Glutamatergic neuron (in vitro differentiated cells): ENCODE measurements at regions not wholly inside any gene's neighbourhood (a gene's known extent, or its start where the extent isn't known, plus 50 kb on each side); places are given as distances from the start of the nearest gene placed in this dataset.
"Not testable (repeated sequence)": the region's sequence is repeated elsewhere in the genome, so short reads cannot be mapped to it uniquely, and the experiment has no call there.

ENCODE experiments used
- DNase-seq: peaks from one replicate; pipeline ENCODE4 v3.0.0; 2022
- H3K27ac Mint-ChIP-seq: one replicate; pipeline ENCODE4 v1.8.0; 2020; ENCODE audit warnings: mild to moderate bottlenecking, mixed read lengths, inconsistent platforms; ENCODE audit not compliant: unreplicated experiment
- H3K27me3 Mint-ChIP-seq: one replicate; pipeline ENCODE4 v1.8.0; 2020; ENCODE audit warnings: mild to moderate bottlenecking, moderate library complexity, mixed read lengths, inconsistent platforms; ENCODE audit not compliant: unreplicated experiment
- H3K36me3 Mint-ChIP-seq: one replicate; pipeline ENCODE4 v1.8.0; 2020; ENCODE audit warnings: mild to moderate bottlenecking, mixed read lengths, inconsistent platforms; ENCODE audit not compliant: unreplicated experiment
- H3K4me1 Mint-ChIP-seq: one replicate; pipeline ENCODE4 v1.8.0; 2020; ENCODE audit warnings: mild to moderate bottlenecking, low read depth, mixed read lengths, inconsistent platforms; ENCODE audit not compliant: unreplicated experiment
- H3K4me3 Mint-ChIP-seq: one replicate; pipeline ENCODE4 v1.8.0; 2020; ENCODE audit warnings: mild to moderate bottlenecking, mixed read lengths, inconsistent platforms; ENCODE audit not compliant: unreplicated experiment
- H3K9me3 Mint-ChIP-seq: one replicate; pipeline ENCODE4 v1.8.0; 2020; ENCODE audit warnings: mild to moderate bottlenecking, moderate library complexity, mixed read lengths, inconsistent platforms; ENCODE audit not compliant: unreplicated experiment
- CTCF ChIP-seq: fragments of 200-600 bp; sonication (generic); IDR thresholded peaks from one replicate; pipeline ENCODE4 v1.5.0; 2021; ENCODE audit not compliant: partially characterized antibody, unreplicated experiment

- H3K27me3 Mint-ChIP-seq: no peaks in the 10 kb centered on the region
- no peak overlapping the region for H3K27ac Mint-ChIP-seq
- no peak overlapping the region for H3K4me3 Mint-ChIP-seq
- no peaks in the 10 kb centered on the region for H3K4me1 Mint-ChIP-seq
- no peak for TF ChIP-seq CTCF
- H3K9me3 Mint-ChIP-seq: no peaks in the 10 kb centered on the region
- no peak for DNase-seq
- peaks cover 5% of the 10 kb centered on the region for H3K36me3 Mint-ChIP-seq
Measured at GRCh38 chr10:109341986-109342385, 581.3 kb downstream of the XPNPEP1 start.

DNA sequence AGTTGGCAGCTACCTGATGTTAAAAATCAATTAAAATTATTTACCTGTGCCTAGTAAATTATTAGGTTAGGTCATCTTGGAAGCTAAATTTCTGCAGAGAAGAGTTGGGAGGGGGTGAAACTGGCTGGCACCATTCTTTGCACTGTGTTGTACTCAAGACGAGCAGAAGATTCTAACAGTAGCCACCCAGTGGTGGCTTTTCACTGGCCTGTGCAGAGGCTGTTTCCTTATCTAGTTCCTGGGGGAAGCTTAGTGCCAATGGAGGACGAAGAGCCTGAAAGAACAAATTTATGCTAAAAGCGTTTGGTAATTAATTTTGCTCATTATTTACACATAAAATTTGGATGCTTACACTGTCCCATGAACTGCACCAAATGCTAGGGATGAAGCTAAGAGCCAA, 595.3 kb downstream of the XPNPEP1 start:
- Mint-ChIP-seq H3K4me1 (no peaks in the 10 kb centered on the region), H3K27ac (no peak overlapping the region), H3K9me3 (no peaks in the 10 kb centered on the region), H3K27me3 (peaks cover 3% of the 10 kb centered on the region), H3K36me3 (no peaks in the 10 kb centered on the region), H3K4me3 (no peak overlapping the region)
- DNase-seq: no peak
- TF ChIP-seq CTCF: no peak

DNA sequence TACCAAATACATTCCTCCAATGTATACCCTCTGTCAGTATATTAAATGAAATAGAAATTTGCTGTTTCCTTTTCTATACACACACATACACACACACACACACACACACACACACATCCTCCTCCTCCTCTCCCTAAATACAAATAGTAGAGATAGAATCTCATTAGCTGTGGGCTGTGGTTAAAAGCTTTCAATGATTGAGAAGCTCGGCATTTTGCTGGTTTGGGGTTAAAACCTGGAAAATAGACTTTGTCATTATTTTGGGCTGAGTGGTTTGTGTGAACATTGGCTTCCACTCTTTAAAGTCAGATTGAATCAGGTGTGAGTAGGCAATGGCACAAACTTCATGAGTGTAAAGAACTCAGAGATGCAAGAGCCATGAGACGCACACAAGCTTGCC, 596.0 kb downstream of the XPNPEP1 start:
- Mint-ChIP-seq H3K4me1 (no peaks in the 10 kb centered on the region), H3K4me3 (no peak overlapping the region), H3K9me3 (no peaks in the 10 kb centered on the region), H3K27me3 (peaks cover 3% of the 10 kb centered on the region), H3K27ac (no peak overlapping the region), H3K36me3 (no peaks in the 10 kb centered on the region)
- no peak for TF ChIP-seq CTCF
- no peak for DNase-seq

- Mint-ChIP-seq H3K27ac (no peak overlapping the region), H3K4me3 (no peak overlapping the region), H3K27me3 (peaks cover 3% of the 10 kb centered on the region), H3K36me3 (no peaks in the 10 kb centered on the region), H3K4me1 (no peaks in the 10 kb centered on the region), H3K9me3 (no peaks in the 10 kb centered on the region)
- DNase-seq: no peak
- no peak for TF ChIP-seq CTCF
Measured at GRCh38 chr10:109324721-109325120, 598.6 kb downstream of the XPNPEP1 start.

- H3K9me3 Mint-ChIP-seq: no peaks in the 10 kb centered on the region
- no peaks in the 10 kb centered on the region for H3K4me1 Mint-ChIP-seq
- DNase-seq: no peak
- no peak overlapping the region for H3K27ac Mint-ChIP-seq
- no peak overlapping the region for H3K4me3 Mint-ChIP-seq
- TF ChIP-seq CTCF: no peak
- H3K36me3 Mint-ChIP-seq: no peaks in the 10 kb centered on the region
- H3K27me3 Mint-ChIP-seq: peaks cover 4% of the 10 kb centered on the region
Measured at GRCh38 chr10:109317746-109318366, 605.5 kb downstream of the XPNPEP1 start.

GRCh38 chr10:109314016-109314415, 609.3 kb downstream of the XPNPEP1 start:
- not testable (repeated sequence) for H3K27me3 Mint-ChIP-seq, H3K27ac Mint-ChIP-seq, H3K4me1 Mint-ChIP-seq, H3K4me3 Mint-ChIP-seq, DNase-seq, H3K9me3 Mint-ChIP-seq, H3K36me3 Mint-ChIP-seq

- H3K27ac Mint-ChIP-seq, H3K4me1 Mint-ChIP-seq, H3K36me3 Mint-ChIP-seq, H3K4me3 Mint-ChIP-seq, H3K27me3 Mint-ChIP-seq, DNase-seq, H3K9me3 Mint-ChIP-seq: not testable (repeated sequence)
Measured at GRCh38 chr10:109312555-109312954, 610.8 kb downstream of the XPNPEP1 start.
